HepG2 (cell line): ENCODE measurements at regions not wholly inside any gene's neighbourhood (a gene's known extent, or its start where the extent isn't known, plus 50 kb on each side); places are given as distances from the start of the nearest gene placed in this dataset.

Source experiments
- BRD4 ChIP-seq: sonication (generic); formaldehyde crosslinking; IDR thresholded peaks from 2 replicates; pipeline ENCODE4 v1.4.0; 2020; ENCODE audit warnings: missing genetic modification reagents
- CENPT ChIP-seq: sonication (generic); formaldehyde crosslinking; IDR thresholded peaks from 2 replicates; pipeline ENCODE4 v1.8.0; 2022; ENCODE audit warnings: low read depth, mild to moderate bottlenecking, moderate library complexity, missing genetic modification reagents
- DMAP1 ChIP-seq: IDR thresholded peaks from 2 replicates; pipeline ENCODE4 v1.6.1; 2016
- HNRNPLL ChIP-seq: fragments of 200-400 bp; formaldehyde crosslinking; IDR thresholded peaks from 2 replicates; pipeline ENCODE4 v1.6.1; 2017; ENCODE audit warnings: mild to moderate bottlenecking, low read depth, low read length; ENCODE audit not compliant: poor library complexity, severe bottlenecking
- HOMEZ ChIP-seq: IDR thresholded peaks from 2 replicates; pipeline ENCODE4 v1.6.1; 2016; ENCODE audit warnings: low read depth
- IRF9 ChIP-seq: sonication (generic); formaldehyde crosslinking; IDR thresholded peaks from 2 replicates; pipeline ENCODE4 v1.8.0; 2022; ENCODE audit warnings: missing genetic modification reagents, mild to moderate bottlenecking, borderline replicate concordance
- KLF9 ChIP-seq: IDR thresholded peaks from 2 replicates; pipeline ENCODE4 v1.6.1; 2016; ENCODE audit warnings: low read depth
- MAF1 ChIP-seq: sonication (generic); formaldehyde crosslinking; IDR thresholded peaks from 2 replicates; pipeline ENCODE4 v1.5.0; 2020; ENCODE audit warnings: missing genetic modification reagents, borderline replicate concordance
- NR2F1 ChIP-seq, 2 experiments: fragments of 450-650 bp in 1 of 2; formaldehyde crosslinking in 1 of 2; IDR thresholded peaks; 2 replicates each; pipeline versions ENCODE4 v1.5.0 to v1.6.1; 2016 to 2020; ENCODE audit warnings: mild to moderate bottlenecking in 1 of 2, missing compliant biosample characterization in 1 of 2, missing genetic modification reagents in 1 of 2, moderate library complexity in 1 of 2
- NR2F2 ChIP-seq: IDR thresholded peaks from 2 replicates; pipeline ENCODE4 v1.6.1; 2012; ENCODE audit warnings: low read depth, inconsistent platforms, borderline replicate concordance
- SIN3B ChIP-seq: fragments of 150-350 bp; IDR thresholded peaks from 2 replicates; pipeline ENCODE4 v1.6.1; 2014; ENCODE audit warnings: low read length
- SNRNP70 ChIP-seq: fragments of 200-400 bp; formaldehyde crosslinking; IDR thresholded peaks from 2 replicates; pipeline ENCODE4 v1.6.1; 2017; ENCODE audit warnings: mild to moderate bottlenecking, low read depth, low read length, moderate library complexity
- SRSF1 ChIP-seq: fragments of 200-400 bp; formaldehyde crosslinking; optimal IDR thresholded peaks from 2 replicates; pipeline ENCODE3; 2017; ENCODE audit warnings: mild to moderate bottlenecking, low read depth, low read length, moderate library complexity
- TEAD3 ChIP-seq: optimal IDR thresholded peaks from 2 replicates; pipeline ENCODE3; 2016; ENCODE audit warnings: borderline replicate concordance
- THYN1 ChIP-seq: sonication (generic); formaldehyde crosslinking; IDR thresholded peaks from 2 replicates; pipeline ENCODE4 v1.8.1; 2023; ENCODE audit warnings: low read depth, mild to moderate bottlenecking, moderate library complexity, missing genetic modification reagents, borderline replicate concordance
- ZFY ChIP-seq: sonication (generic); formaldehyde crosslinking; IDR thresholded peaks from 2 replicates; pipeline ENCODE4 v1.4.0; 2020; ENCODE audit warnings: missing genetic modification reagents
- ZNF337 ChIP-seq: sonication (generic); formaldehyde crosslinking; IDR thresholded peaks from 2 replicates; pipeline ENCODE4 v1.5.1; 2020; ENCODE audit warnings: missing genetic modification reagents, low read depth, mild to moderate bottlenecking, borderline replicate concordance
- ZNF549 ChIP-seq: sonication (generic); formaldehyde crosslinking; IDR thresholded peaks from 2 replicates; pipeline ENCODE4 v1.5.0; 2020; ENCODE audit warnings: missing genetic modification reagents
- ZNF605 ChIP-seq: sonication (generic); formaldehyde crosslinking; IDR thresholded peaks from 2 replicates; pipeline ENCODE4 v1.8.0; 2022; ENCODE audit warnings: mild to moderate bottlenecking, missing genetic modification reagents
- ZNF775 ChIP-seq: sonication (generic); formaldehyde crosslinking; IDR thresholded peaks from 2 replicates; pipeline ENCODE4 v1.4.0; 2020; ENCODE audit warnings: missing genetic modification reagents, mild to moderate bottlenecking, moderate library complexity, borderline replicate concordance
- TF ChIP-seq, protein P1 (sequence below): sonication (generic); formaldehyde crosslinking; IDR thresholded peaks from 2 replicates; pipeline ENCODE4 v1.9.0; 2021; ENCODE audit warnings: missing genetic modification reagents, borderline replicate concordance
- TF ChIP-seq, protein P2 (sequence below): sonication (generic); formaldehyde crosslinking; IDR thresholded peaks from 2 replicates; pipeline ENCODE4 v1.5.0; 2020; ENCODE audit warnings: missing genetic modification reagents
- TF ChIP-seq, protein P3 (sequence below): sonication (generic); formaldehyde crosslinking; IDR thresholded peaks from 2 replicates; pipeline ENCODE4 v1.4.0; 2020; ENCODE audit warnings: missing genetic modification reagents, borderline replicate concordance

DNA sequence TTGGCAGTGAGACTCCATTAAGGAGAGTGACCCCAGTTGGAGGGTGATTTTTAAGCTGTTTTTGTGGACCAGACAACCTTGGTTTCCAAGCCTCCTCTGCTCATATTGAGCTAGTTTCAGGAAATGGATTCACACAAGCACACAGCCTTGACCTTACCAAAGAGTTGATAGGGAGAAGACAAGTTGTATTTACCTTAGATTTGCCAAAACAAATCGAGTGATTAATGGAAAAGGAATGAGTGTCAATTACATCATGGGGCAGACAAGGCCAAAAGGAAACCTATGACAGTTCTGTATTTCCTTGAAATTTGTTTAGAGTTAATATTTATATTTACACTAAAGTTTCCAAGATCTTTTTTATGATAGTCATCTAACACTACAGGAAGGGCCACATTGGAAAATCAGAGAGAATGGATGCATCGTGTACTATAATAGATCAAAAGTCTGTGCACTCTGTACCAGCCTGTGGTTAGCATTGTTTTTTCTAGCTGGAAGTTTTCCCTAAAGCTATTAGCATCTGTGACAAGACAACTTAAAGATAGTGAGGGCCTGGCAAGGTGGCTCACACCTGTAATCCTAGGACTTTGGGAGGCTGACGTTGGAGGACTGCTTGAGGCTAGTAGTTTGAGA lies 86.0 kb upstream of the FER start (continued):
- TF ChIP-seq, protein P1, sequence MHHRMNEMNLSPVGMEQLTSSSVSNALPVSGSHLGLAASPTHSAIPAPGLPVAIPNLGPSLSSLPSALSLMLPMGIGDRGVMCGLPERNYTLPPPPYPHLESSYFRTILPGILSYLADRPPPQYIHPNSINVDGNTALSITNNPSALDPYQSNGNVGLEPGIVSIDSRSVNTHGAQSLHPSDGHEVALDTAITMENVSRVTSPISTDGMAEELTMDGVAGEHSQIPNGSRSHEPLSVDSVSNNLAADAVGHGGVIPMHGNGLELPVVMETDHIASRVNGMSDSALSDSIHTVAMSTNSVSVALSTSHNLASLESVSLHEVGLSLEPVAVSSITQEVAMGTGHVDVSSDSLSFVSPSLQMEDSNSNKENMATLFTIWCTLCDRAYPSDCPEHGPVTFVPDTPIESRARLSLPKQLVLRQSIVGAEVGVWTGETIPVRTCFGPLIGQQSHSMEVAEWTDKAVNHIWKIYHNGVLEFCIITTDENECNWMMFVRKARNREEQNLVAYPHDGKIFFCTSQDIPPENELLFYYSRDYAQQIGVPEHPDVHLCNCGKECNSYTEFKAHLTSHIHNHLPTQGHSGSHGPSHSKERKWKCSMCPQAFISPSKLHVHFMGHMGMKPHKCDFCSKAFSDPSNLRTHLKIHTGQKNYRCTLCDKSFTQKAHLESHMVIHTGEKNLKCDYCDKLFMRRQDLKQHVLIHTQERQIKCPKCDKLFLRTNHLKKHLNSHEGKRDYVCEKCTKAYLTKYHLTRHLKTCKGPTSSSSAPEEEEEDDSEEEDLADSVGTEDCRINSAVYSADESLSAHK (CRISPR knock-in tag), result no peak
- TF ChIP-seq DMAP1 (CRISPR knock-in tag) (no peak), HOMEZ (CRISPR knock-in tag) (0 out of 2 replicates have a peak, but pooled peaks have one; percentile 21), THYN1 (CRISPR knock-in tag) (no peak), BRD4 (CRISPR knock-in tag) (no peak), NR2F2 (0 out of 2 replicates have a peak, but pooled peaks have one; percentile 19), CENPT (CRISPR knock-in tag) (no peak), SRSF1 (no peak), ZNF605 (CRISPR knock-in tag) (no peak), TEAD3 (CRISPR knock-in tag) (peak; percentile 47), ZFY (CRISPR knock-in tag) (no peak), ZNF775 (no peak), MAF1 (no peak), ZNF549 (CRISPR knock-in tag) (no peak), ZNF337 (no peak), SIN3B (no peak), NR2F1 (CRISPR knock-in tag; IDR thresholded peaks at IDR 0.05) (peak in 1 of 2 experiments; percentile 73; a peak in 2 of 4 replicates), HNRNPLL (no peak), IRF9 (CRISPR knock-in tag) (no peak), KLF9 (CRISPR knock-in tag) (no peak), SNRNP70 (no peak)
- TF ChIP-seq, protein P2, sequence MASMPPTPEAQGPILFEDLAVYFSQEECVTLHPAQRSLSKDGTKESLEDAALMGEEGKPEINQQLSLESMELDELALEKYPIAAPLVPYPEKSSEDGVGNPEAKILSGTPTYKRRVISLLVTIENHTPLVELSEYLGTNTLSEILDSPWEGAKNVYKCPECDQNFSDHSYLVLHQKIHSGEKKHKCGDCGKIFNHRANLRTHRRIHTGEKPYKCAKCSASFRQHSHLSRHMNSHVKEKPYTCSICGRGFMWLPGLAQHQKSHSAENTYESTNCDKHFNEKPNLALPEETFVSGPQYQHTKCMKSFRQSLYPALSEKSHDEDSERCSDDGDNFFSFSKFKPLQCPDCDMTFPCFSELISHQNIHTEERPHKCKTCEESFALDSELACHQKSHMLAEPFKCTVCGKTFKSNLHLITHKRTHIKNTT (CRISPR knock-in tag), result no peak
- TF ChIP-seq, protein P3, sequence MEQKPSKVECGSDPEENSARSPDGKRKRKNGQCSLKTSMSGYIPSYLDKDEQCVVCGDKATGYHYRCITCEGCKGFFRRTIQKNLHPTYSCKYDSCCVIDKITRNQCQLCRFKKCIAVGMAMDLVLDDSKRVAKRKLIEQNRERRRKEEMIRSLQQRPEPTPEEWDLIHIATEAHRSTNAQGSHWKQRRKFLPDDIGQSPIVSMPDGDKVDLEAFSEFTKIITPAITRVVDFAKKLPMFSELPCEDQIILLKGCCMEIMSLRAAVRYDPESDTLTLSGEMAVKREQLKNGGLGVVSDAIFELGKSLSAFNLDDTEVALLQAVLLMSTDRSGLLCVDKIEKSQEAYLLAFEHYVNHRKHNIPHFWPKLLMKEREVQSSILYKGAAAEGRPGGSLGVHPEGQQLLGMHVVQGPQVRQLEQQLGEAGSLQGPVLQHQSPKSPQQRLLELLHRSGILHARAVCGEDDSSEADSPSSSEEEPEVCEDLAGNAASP (CRISPR knock-in tag), result peak; percentile 86; the same call in 1 of the 2 replicates
